Neuronal stem cell (in vitro differentiated cells): ENCODE measurements at regions not wholly inside any gene's neighbourhood (a gene's known extent, or its start where the extent isn't known, plus 50 kb on each side); places are given as distances from the start of the nearest gene placed in this dataset.

Experiments used
- DNase-seq: peaks from one replicate; pipeline ENCODE4 v3.0.0-alpha.2; 2013; ENCODE audit warnings: low spot score
- H2AFZ ChIP-seq: one replicate; pipeline ENCODE4 v1.6.1; 2013; ENCODE audit warnings: mild to moderate bottlenecking, low read length, inconsistent platforms
- H2AK5ac ChIP-seq: 2 replicates; pipeline ENCODE4 v1.6.1; 2013; ENCODE audit warnings: low read depth, mild to moderate bottlenecking, inconsistent platforms, low read length, moderate library complexity, mixed read lengths
- H2BK120ac ChIP-seq: 2 replicates; pipeline ENCODE4 v1.6.1; 2013; ENCODE audit warnings: low read depth, mild to moderate bottlenecking, inconsistent platforms, low read length, moderate library complexity, mixed read lengths
- H2BK12ac ChIP-seq: one replicate; pipeline ENCODE4 v1.6.1; 2013; ENCODE audit warnings: low read length, inconsistent platforms
- H2BK15ac ChIP-seq: 2 replicates; pipeline ENCODE4 v1.6.1; 2013; ENCODE audit warnings: mild to moderate bottlenecking, low read length, inconsistent platforms, mixed read lengths
- H2BK5ac ChIP-seq: one replicate; pipeline ENCODE4 v1.6.1; 2013; ENCODE audit warnings: inconsistent platforms, mild to moderate bottlenecking, low read length, moderate library complexity
- H3K14ac ChIP-seq: one replicate; pipeline ENCODE4 v1.6.1; 2013; ENCODE audit warnings: low read length, inconsistent platforms
- H3K18ac ChIP-seq: 2 replicates; pipeline ENCODE4 v1.6.1; 2013; ENCODE audit warnings: low read length, inconsistent platforms
- H3K23ac ChIP-seq: 2 replicates; pipeline ENCODE4 v1.6.1; 2013; ENCODE audit warnings: low read depth, mild to moderate bottlenecking, mixed read lengths, low read length, inconsistent platforms; ENCODE audit not compliant: poor library complexity
- H3K27ac ChIP-seq: replicated peaks from 3 replicates; pipeline ENCODE4 v1.5.1; 2013; ENCODE audit warnings: low read length, inconsistent platforms
- H3K27me3 ChIP-seq, 3 experiments: 2 replicates each; pipeline ENCODE4 v1.6.1; 2013; ENCODE audit warnings: low read length in 3 of 3, mild to moderate bottlenecking in 2 of 3, inconsistent platforms in 1 of 3, low read depth in 1 of 3, mixed read lengths in 1 of 3, moderate library complexity in 1 of 3; ENCODE audit not compliant: control insufficient read depth in 3 of 3, insufficient read depth in 3 of 3
- H3K36me3 ChIP-seq, 2 donors: replicated peaks in 1 of 2; 2 replicates each; pipeline ENCODE4 v1.6.1; 2013; ENCODE audit warnings: low read length in 2 of 2; ENCODE audit not compliant: control insufficient read depth in 2 of 2, insufficient read depth in 2 of 2
- H3K4ac ChIP-seq: 2 replicates; pipeline ENCODE4 v1.6.1; 2013; ENCODE audit warnings: inconsistent platforms, mild to moderate bottlenecking, low read length, moderate library complexity
- H3K4me1 ChIP-seq, 2 donors: 1 replicate in 1 of 2; 2 replicates in 1 of 2; pipeline ENCODE4 v1.6.1; 2013; ENCODE audit warnings: low read length in 2 of 2, low read depth in 1 of 2; ENCODE audit not compliant: control insufficient read depth in 2 of 2, insufficient read depth in 1 of 2
- H3K4me2 ChIP-seq: one replicate; pipeline ENCODE4 v1.6.1; 2013; ENCODE audit warnings: mild to moderate bottlenecking, low read length, inconsistent platforms; ENCODE audit not compliant: insufficient read depth, poor library complexity, severe bottlenecking
- H3K4me3 ChIP-seq, 2 donors: 2 replicates each; pipeline ENCODE4 v1.5.1; 2013; ENCODE audit warnings: low read length in 2 of 2, mild to moderate bottlenecking in 2 of 2, inconsistent platforms in 1 of 2, moderate library complexity in 1 of 2
- H3K79me1 ChIP-seq: one replicate; pipeline ENCODE4 v1.6.1; 2013; ENCODE audit warnings: low read depth, mild to moderate bottlenecking, inconsistent platforms, low read length, moderate library complexity
- H3K9ac ChIP-seq: one replicate; pipeline ENCODE4 v1.6.1; 2013; ENCODE audit warnings: mild to moderate bottlenecking, low read depth, low read length, inconsistent platforms; ENCODE audit not compliant: poor library complexity
- H3K9me3 ChIP-seq, 2 donors: replicated peaks in 1 of 2; 2 replicates each; pipeline versions ENCODE3 to v1.6.1; 2013; ENCODE audit warnings: low read length in 2 of 2, mild to moderate bottlenecking in 2 of 2, inconsistent platforms in 1 of 2, low read depth in 1 of 2, mixed read lengths in 1 of 2, moderate library complexity in 1 of 2; ENCODE audit not compliant: control insufficient read depth in 2 of 2, insufficient read depth in 1 of 2
- H4K8ac ChIP-seq: one replicate; pipeline ENCODE4 v1.6.1; 2013; ENCODE audit warnings: low read depth, mild to moderate bottlenecking, inconsistent platforms, low read length, moderate library complexity
- H4K91ac ChIP-seq: one replicate; pipeline ENCODE4 v1.6.1; 2013; ENCODE audit warnings: low read length, low read depth, mild to moderate bottlenecking, inconsistent platforms; ENCODE audit not compliant: poor library complexity
- WGBS, 2 donors: extraction: QIAGEN DNeasy Blood & Tissue Kit; methylation state at CpG; one replicate each; pipeline ENCODE4 v1.1.7; 2013; ENCODE audit warnings: missing lambda C conversion rate in 2 of 2, mixed read lengths in 1 of 2; ENCODE audit not compliant: insufficient read length in 2 of 2, insufficient replicate concordance in 1 of 2; ENCODE audit errors: extremely low coverage in 2 of 2; 5-methylcytosine and 5-hydroxymethylcytosine counted together

- no peak overlapping the region for H3K18ac ChIP-seq
- H3K23ac ChIP-seq, result no peak overlapping the region
- H2BK120ac ChIP-seq, result no peak overlapping the region
- no peak overlapping the region for H2BK5ac ChIP-seq
- peaks cover 0 to 6% of the 10 kb centered on the region in 2 donors for H3K4me1 ChIP-seq
- no peaks in the 10 kb centered on the region for H3K9me3 ChIP-seq
- H3K4me2 ChIP-seq, result no peak overlapping the region
- H3K14ac ChIP-seq, result no peak overlapping the region
- H3K79me1 ChIP-seq, result no peaks in the 10 kb centered on the region
- H3K27me3 ChIP-seq, result peaks cover 0 to 6% (median 0%) of the 10 kb centered on the region in 3 experiments
- no peak overlapping the region for H2AK5ac ChIP-seq
- H2BK15ac ChIP-seq, result no peak overlapping the region
- H3K4me3 ChIP-seq, result no peak overlapping the region
- no peak overlapping the region for H3K4ac ChIP-seq
- no peak overlapping the region for H3K27ac ChIP-seq
- no peak overlapping the region for H4K8ac ChIP-seq
- no CpG with 5 or more reads among the region's 5 CpGs for WGBS, 2 donors
- H3K9ac ChIP-seq, result no peak overlapping the region
- H4K91ac ChIP-seq, result no peak overlapping the region
- no peaks in the 10 kb centered on the region for H3K36me3 ChIP-seq
- H2BK12ac ChIP-seq, result no peak overlapping the region
- DNase-seq, result no peak
- no peak overlapping the region for H2AFZ ChIP-seq
Measured at GRCh38 chr18:47727409-47727808, 203.1 kb downstream of the SMAD2 start.

- Histone ChIP-seq H2AFZ (no peak overlapping the region), H3K14ac (no peak overlapping the region), H3K18ac (no peak overlapping the region), H2BK120ac (no peak overlapping the region), H2BK12ac (no peak overlapping the region), H3K4me2 (no peak overlapping the region), H3K27me3 (peaks cover 0 to 6% (median 0%) of the 10 kb centered on the region in 3 experiments), H4K8ac (no peak overlapping the region), H3K79me1 (no peaks in the 10 kb centered on the region), H2AK5ac (no peak overlapping the region), H2BK15ac (no peak overlapping the region), H3K4me1 (peaks cover 0 to 6% of the 10 kb centered on the region in 2 donors), H3K4me3 (no peak overlapping the region), H3K9me3 (no peaks in the 10 kb centered on the region), H3K4ac (no peak overlapping the region), H2BK5ac (no peak overlapping the region), H3K23ac (no peak overlapping the region), H4K91ac (no peak overlapping the region), H3K9ac (no peak overlapping the region), H3K27ac (no peak overlapping the region), H3K36me3 (no peaks in the 10 kb centered on the region)
- no peak for DNase-seq
- no CpG with 5 or more reads among the region's 1 CpG for WGBS, 2 donors
Measured at GRCh38 chr18:47726550-47726949, 203.9 kb downstream of the SMAD2 start.

GRCh38 chr18:47725656-47726055, 204.8 kb downstream of the SMAD2 start:
- no peak overlapping the region for H2BK5ac ChIP-seq
- no peak overlapping the region for H3K14ac ChIP-seq
- no CpG with 5 or more reads among the region's 3 CpGs for WGBS, 2 donors
- no peak for DNase-seq
- no peak overlapping the region for H2AK5ac ChIP-seq
- H3K36me3 ChIP-seq, result no peaks in the 10 kb centered on the region
- H2BK15ac ChIP-seq, result no peak overlapping the region
- H3K4me1 ChIP-seq, result peaks cover 0 to 6% of the 10 kb centered on the region in 2 donors
- H3K4ac ChIP-seq, result no peak overlapping the region
- H3K9ac ChIP-seq, result no peak overlapping the region
- no peak overlapping the region for H3K4me2 ChIP-seq
- H2BK12ac ChIP-seq, result no peak overlapping the region
- H3K4me3 ChIP-seq, result no peak overlapping the region
- no peak overlapping the region for H2AFZ ChIP-seq
- H4K91ac ChIP-seq, result no peak overlapping the region
- peaks cover 0 to 6% (median 0%) of the 10 kb centered on the region in 3 experiments for H3K27me3 ChIP-seq
- no peak overlapping the region for H3K23ac ChIP-seq
- H4K8ac ChIP-seq, result no peak overlapping the region
- H3K18ac ChIP-seq, result peak overlapping the region; percentile 11
- no peaks in the 10 kb centered on the region for H3K79me1 ChIP-seq
- H3K9me3 ChIP-seq, result no peaks in the 10 kb centered on the region
- H2BK120ac ChIP-seq, result no peak overlapping the region
- H3K27ac ChIP-seq, result no peak overlapping the region

GRCh38 chr18:47724186-47724975, 206.1 kb downstream of the SMAD2 start:
- no peak overlapping the region for H2BK12ac ChIP-seq
- WGBS, 2 donors, result no CpG with 5 or more reads among the region's 9 CpGs
- H3K4me3 ChIP-seq, result no peak overlapping the region

More at GRCh38 chr18:47724186-47724975, 206.1 kb downstream of the SMAD2 start:
- Histone ChIP-seq H3K36me3 (no peaks in the 10 kb centered on the region), H2AFZ (no peak overlapping the region), H3K27ac (no peak overlapping the region), H4K91ac (no peak overlapping the region), H2BK5ac (no peak overlapping the region), H3K9ac (no peak overlapping the region), H2BK120ac (no peak overlapping the region), H3K23ac (no peak overlapping the region), H3K4ac (no peak overlapping the region), H3K18ac (no peak overlapping the region), H3K14ac (no peak overlapping the region), H3K27me3 (peaks cover 0 to 3% (median 0%) of the 10 kb centered on the region in 3 experiments), H2BK15ac (no peak overlapping the region), H4K8ac (no peak overlapping the region), H2AK5ac (no peak overlapping the region), H3K4me1 (peaks cover 0 to 6% of the 10 kb centered on the region in 2 donors), H3K79me1 (no peaks in the 10 kb centered on the region), H3K9me3 (peaks cover 0 to 1% of the 10 kb centered on the region in 2 donors), H3K4me2 (no peak overlapping the region)
- no peak for DNase-seq
